IPS-18c (cell line): ENCODE measurements at regions not wholly inside any gene's neighbourhood (a gene's known extent, or its start where the extent isn't known, plus 50 kb on each side); places are given as distances from the start of the nearest gene placed in this dataset.

ENCODE experiments used
- H3K4me3 ChIP-seq: 2 replicates; pipeline ENCODE4 v1.7.0; 2013; ENCODE audit warnings: low read depth, mild to moderate bottlenecking, low read length, moderate library complexity; ENCODE audit not compliant: insufficient read depth
- H3K9me3 ChIP-seq: one replicate; pipeline ENCODE4 v1.6.1; 2013; ENCODE audit warnings: mild to moderate bottlenecking, low read length, moderate library complexity; ENCODE audit not compliant: control insufficient read depth, insufficient read depth

DNA sequence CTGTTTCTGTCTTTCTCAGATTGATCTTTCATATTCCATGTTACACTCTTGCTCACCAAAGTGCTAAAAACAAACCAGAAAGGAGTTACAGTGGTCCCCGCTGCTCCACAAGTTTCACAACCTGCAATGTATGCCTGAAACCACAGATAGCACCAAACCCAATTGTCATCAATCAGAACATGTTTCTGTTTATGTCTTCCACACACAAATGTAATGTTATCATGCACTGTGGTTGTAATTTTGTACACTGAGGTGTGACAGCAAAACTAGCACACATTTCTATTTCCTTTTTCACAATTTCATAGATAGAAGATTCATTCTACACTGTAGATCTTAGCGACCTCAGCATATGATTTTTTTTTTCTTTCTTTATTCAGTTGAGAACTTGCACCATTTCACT is 1045.9 kb upstream of the RAG2 start:
- Histone ChIP-seq H3K4me3 (no peak overlapping the region), H3K9me3 (no peaks in the 10 kb centered on the region)

DNA sequence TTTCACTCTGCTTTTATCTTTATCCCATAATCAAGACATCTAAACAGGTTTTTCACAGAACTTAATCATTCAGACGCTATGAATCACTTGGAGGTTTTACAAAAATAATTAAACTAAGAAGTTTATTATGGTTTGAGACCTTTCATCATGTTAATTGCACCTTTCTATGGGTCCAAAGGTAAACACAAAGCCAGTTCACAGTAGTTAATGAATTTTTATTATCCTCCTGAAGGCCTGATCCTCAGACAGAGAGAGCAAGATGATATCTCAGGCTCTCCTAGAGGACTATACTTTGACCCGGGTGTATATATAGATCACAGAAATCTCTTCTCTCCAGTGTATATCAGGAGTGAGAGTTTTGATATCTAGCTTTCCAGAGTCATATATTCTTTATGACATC is 1044.3 kb upstream of the RAG2 start:
- no peak overlapping the region for H3K4me3 ChIP-seq
- no peaks in the 10 kb centered on the region for H3K9me3 ChIP-seq

DNA sequence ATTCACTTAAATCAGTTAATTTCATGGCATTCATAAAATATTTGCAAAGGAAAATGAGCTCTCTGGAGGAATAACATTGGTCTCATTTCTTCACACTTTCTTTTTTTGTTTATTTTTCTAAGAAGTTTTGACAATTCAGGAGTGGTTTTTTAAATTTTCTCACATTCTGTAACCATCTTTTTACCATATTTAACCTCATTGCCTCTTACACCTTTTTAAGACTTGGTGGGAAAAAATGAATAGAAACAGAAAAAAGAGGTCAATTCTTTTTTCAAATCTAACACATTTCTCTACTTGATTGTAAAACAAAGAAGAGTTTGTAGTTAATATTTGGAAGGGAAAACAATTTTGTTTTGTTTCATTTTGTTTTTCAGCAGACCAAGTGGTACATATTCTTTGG is 1034.7 kb upstream of the RAG2 start:
- H3K9me3 ChIP-seq: no peaks in the 10 kb centered on the region

DNA sequence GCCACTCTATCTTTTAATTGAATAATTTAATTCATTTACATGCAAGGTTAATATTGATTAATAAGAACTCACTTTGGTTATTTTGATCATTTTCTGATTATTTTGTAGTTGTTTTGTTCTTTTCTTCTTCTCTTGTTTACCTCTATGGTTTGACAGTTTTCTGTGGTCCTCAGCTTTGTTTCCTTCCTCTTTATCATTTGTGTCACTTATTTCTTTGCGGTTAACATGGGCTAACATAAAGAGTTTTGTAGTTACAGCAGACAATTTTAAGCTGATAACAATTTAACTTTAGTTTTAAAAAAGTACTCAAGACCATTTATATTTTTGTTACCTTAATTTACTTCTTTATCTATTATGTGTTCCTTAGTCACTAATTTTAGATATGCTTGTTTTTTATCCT is 1032.8 kb upstream of the RAG2 start:
- no peak overlapping the region for H3K4me3 ChIP-seq
- H3K9me3 ChIP-seq: no peaks in the 10 kb centered on the region

More for the DNA sequence above, 1034.7 kb upstream of the RAG2 start:
- H3K4me3 ChIP-seq: no peak overlapping the region

DNA sequence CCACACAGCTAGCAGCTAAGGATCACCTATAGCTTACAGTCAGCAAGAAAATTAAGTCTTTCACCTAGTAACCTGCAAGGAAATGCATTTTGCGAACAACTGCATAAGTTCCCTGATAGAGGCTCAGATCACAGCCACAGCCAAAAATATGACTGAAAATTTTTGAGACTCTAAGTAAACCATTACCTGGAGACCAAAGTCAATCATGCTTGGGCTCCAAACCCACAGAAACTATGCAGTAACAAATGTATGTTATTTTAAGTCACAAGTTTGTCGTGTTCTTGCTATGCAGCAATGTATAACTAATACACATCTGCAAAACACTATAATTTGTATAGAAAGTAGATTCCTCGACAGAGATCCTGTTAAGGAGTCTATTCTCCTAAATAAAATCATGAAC is 1025.7 kb upstream of the RAG2 start:
- no peaks in the 10 kb centered on the region for H3K9me3 ChIP-seq
- H3K4me3 ChIP-seq: no peak overlapping the region

DNA sequence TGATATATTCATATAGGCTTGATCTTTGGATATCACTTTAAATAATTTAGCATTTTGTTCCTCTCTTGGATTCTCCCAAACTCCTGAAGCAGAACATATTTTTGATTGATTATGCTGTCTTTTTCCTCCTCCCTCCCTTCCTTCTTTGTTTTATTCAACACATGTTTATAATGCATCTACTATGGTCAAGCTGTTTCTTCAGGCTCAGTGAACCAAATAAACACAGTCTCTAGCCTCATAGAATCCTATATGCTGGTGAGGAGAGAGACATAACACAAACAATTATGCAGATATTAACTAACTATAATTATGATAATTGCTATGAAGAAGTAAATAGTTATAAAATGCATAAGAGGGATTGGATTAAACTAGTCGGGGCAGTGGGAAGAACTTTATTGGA is 1023.6 kb upstream of the RAG2 start:
- Histone ChIP-seq H3K4me3 (no peak overlapping the region), H3K9me3 (no peaks in the 10 kb centered on the region)

DNA sequence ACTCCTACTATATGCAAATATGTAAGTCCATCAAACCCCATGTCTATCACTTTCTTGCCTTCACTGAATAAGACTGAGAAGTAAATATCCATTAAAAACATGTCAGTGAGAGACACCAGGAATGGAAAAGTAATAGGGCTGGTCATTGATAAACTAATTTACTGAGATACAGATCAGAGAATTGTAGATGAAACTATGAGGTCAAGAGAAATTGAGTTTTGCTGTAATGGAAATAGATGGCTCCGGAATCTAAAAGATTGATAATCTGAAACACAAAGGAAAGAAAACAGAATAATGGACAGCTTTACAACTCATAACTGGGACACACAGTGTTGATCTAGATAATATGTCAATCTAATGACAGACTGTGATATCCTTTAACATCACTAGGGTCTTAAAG is 1018.3 kb upstream of the RAG2 start:
- Histone ChIP-seq H3K9me3 (no peaks in the 10 kb centered on the region), H3K4me3 (no peak overlapping the region)

DNA sequence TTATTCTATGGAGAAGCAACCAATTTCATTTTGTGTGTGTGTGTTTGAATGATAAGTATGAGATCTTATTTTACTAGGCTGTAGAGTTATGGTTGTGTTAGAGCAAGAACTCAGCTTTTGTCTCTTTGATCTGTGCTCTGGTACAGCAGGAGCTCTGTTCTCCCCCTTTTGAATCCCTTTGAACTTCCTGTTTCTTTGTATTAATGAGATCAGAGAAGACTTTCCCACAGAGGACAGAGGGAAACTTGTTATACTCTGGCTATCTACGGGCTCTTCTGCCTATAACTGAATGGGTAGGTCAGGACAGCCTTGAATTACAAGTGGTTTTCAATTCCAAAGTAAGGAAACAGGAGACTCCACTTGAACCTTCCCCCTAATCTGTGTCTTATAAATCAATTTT is 1015.0 kb upstream of the RAG2 start:
- Histone ChIP-seq H3K9me3 (no peaks in the 10 kb centered on the region), H3K4me3 (no peak overlapping the region)

DNA sequence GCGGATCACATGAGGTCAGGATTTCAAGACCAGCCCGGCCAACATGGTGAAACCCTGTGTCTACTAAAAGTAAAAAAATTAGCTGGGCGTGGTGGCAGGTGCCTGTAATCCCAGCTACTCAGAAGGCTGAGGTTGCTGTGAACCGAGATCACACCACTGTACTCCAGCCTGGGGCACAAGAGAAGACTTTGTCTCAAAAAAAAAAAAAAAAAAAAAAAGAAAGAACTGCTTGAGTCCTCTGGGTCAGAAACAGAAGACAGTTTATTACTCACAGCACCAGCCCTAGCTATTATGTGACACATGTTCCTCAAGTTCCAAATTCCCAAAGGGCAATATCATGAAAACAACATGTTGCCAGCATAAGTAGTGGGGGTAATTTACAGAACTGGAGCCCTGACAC is 1014.1 kb upstream of the RAG2 start:
- Histone ChIP-seq H3K9me3 (no peaks in the 10 kb centered on the region), H3K4me3 (no peak overlapping the region)

DNA sequence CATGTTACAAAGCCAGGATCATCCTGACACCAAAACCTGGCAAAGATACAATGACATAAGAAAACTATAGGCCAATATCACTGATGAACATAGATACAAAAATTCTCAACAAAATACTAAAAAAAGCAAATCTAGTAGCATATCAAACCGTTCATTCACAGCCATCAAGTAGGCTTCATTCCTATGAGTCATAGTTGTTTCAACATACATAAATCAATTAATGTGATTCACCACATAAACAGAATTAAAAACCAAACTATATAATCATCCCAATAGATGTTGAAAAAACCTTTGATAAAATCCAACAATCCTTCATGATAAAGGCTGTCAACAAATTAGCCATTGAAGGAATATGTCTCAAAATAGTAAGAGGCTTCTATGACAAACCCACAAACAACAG is 1007.2 kb upstream of the RAG2 start:
- H3K9me3 ChIP-seq: no peaks in the 10 kb centered on the region
- H3K4me3 ChIP-seq: no peak overlapping the region

DNA sequence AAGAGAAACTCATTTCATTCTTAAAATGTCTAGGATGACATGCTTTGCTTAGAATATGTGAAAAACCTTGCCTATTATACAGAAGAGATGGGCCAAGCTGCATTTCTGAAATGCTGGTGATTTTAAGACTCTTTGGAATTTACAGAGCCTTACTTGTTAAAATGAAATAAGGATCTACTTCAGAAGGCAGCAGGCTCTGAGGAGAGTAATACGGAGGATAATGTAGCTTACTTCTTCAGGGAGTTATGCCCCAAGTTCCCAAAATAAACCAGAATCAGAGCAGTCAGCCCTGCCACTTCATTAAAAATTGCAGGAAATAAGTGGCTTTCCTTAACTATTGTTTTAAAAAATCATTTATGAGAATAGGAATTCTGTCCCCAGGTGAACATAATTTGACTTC is 1000.3 kb upstream of the RAG2 start:
- Histone ChIP-seq H3K9me3 (no peaks in the 10 kb centered on the region), H3K4me3 (no peak overlapping the region)

DNA sequence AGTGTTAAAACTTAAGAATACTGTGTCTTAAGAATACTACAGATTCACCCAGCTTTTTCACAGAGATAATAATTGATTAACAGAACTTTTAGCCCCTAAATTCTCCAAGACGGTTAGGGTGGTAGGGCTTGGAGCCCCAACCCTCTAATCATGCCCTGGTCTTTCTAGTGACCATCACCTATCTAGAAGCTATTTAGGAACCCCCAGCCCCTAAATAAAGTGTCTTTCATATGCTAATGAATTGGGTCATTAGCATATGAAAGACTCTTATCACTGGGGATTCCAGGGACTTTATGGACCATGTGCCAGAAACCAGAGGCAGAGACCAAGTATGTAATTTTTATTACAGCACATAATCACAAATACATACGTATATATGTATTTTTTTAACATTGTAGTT is 999.7 kb upstream of the RAG2 start:
- Histone ChIP-seq H3K4me3 (no peak overlapping the region), H3K9me3 (no peaks in the 10 kb centered on the region)

DNA sequence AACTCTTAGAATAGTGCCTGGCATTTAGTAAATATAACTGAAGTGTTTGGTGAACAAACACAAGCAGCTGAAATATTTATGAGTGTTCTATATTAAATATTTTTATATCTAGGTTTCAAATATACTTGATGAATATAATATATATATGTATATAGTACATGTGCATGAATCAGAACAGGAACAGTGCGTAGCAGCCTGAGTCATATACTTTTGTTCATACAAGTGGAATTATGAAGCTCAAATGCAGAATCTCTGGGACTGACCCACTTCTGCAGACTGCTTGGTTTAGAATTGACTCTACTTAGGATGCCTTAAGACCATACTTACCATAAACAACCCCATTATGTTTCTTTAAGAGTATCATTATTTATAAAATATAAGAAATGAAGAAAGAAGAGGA is 997.8 kb upstream of the RAG2 start:
- Histone ChIP-seq H3K4me3 (no peak overlapping the region), H3K9me3 (no peaks in the 10 kb centered on the region)

DNA sequence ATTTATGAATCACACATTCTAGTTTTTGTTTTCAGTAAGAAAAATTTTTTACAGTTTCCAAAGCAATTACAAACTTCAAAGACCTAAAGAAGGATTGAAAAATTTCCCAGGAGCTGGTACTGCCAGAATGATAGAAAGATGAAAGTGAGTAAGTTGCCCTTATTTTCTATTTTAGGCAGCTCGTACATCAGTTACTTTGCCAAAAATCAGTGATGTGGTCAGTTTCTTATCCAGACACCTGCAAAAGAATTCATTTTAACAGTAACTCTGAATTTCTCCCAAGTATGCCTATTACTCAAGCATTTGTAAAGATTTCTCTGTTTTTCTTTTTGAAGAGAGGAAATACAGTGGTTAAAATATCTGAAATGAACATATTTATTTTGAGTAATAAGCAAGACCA is 976.3 kb upstream of the RAG2 start:
- Histone ChIP-seq H3K9me3 (no peaks in the 10 kb centered on the region), H3K4me3 (no peak overlapping the region)

DNA sequence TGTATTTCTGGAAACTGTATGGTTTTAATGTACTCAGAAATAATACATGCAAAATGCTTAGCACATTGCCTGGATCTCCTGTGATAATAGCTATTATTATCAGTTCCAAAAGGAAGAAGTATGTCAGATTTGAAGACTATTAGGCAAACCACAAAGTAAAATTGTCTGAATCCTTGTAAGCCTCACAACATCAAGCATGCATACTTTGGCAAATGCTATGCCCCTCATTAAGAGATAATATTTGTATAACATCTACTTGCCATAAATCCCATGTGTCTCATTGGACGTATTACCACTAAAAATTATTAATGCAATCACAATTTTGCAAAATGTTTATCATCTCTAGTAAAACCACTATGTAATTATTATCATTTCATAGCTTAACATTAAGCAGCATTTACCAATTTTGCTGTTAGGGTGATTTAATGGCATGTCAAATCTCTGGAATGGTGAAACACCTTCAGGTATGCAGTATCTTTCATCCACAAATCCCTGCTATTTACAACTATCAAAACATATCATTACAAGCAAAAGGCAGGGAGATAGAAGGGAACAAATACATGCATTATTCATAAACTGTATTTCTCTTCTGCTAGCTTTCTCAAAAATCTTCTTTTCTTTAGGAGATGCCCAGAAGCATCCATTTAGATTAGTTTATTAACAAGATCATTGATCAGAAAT is 974.6 kb upstream of the RAG2 start:
- Histone ChIP-seq H3K9me3 (no peaks in the 10 kb centered on the region), H3K4me3 (no peak overlapping the region)

DNA sequence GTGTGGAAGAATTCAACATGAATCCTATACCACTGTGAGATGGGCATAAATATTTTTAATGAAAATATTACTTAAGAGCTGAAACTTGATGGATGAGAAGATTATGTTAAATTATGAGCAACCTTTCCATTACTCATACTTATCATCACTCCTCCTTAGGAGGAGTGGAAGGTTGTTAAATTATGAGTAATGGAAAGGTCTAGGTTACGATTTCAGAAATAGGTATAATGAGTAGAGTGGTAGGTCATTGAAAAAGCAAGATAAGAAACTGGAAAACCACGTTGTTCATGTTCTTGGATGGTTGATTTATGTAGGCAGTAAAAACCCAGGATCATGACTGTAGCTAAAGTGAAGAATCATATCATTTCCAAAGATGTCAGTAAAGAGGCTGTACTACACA is 973.2 kb upstream of the RAG2 start:
- H3K4me3 ChIP-seq: no peak overlapping the region
- H3K9me3 ChIP-seq: no peaks in the 10 kb centered on the region

DNA sequence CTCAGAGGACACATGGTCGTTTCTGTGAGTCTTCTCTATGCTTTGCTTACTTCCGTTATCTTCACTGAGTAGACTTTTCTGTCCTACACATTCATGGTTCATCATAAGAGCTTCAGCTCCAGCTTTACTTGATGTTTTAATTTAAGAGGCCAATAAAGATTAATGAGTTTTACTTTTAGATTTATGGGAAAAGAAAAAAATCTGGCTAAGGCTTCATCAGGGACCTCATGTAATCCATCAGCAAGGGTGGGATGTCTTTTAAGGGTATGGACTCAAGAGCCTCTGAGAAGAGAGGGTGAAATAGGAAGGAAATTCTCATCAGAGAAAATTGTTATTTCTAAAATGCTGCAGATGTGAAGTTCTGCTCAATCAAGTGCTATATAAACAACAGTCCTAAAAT is 963.0 kb upstream of the RAG2 start:
- Histone ChIP-seq H3K4me3 (no peak overlapping the region), H3K9me3 (no peaks in the 10 kb centered on the region)

DNA sequence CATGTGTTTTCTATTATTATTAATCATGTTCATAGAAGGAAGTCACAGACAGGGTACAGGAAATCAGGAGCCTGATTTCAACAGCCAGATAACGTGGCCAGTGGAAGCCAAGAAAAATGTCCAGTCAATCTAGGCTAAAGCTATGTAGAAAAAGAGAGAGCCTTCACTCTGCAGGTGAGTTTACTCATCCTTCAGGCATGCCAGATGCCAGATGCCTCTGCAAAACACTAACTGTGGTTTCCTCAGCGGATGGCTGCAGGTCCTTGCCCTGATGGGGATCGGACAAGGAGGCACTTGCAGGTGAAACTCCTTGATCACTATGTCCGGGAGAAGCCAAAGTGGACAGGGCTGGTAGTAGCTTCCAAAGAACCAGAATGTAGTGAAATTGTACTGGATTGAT is 962.3 kb upstream of the RAG2 start:
- H3K4me3 ChIP-seq: no peak overlapping the region
- no peaks in the 10 kb centered on the region for H3K9me3 ChIP-seq

DNA sequence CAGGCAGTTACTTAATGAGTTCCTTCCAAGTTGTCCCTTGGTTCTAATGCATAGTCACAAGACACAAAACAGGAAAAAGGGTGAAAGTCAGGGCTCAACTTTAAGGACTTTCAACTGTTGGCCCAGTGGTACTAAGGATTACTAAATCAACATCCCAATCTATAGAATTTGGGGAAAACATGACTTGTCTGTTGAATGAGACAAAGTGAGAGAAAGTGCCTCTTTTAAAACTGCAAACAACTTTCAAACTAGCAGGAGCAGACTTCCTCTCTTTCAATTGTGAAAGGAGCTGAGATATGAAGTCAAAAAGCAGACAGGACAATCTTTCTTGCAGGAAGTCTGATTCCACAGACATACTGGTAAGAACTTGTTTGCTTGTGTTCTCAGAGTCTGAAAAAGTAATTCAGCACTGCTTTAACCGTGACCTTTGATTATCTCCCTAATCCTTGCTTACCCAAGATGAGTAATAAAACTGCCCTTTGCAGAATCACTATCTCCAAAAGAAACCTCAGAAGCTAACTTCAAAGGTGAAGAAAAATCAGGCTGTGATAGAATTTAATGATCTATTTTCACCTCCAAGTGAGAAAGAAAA is 960.7 kb upstream of the RAG2 start:
- H3K4me3 ChIP-seq: no peak overlapping the region
- H3K9me3 ChIP-seq: no peaks in the 10 kb centered on the region
